CD4-positive, alpha-beta T cell treated with Interleukin-12 subunit alpha and Interleukin-12 subunit beta, for 1 hour (primary cell): ENCODE measurements at regions not wholly inside any gene's neighbourhood (a gene's known extent, or its start where the extent isn't known, plus 50 kb on each side); places are given as distances from the start of the nearest gene placed in this dataset.

Source experiments
- DNase-seq: peaks from one replicate; pipeline ENCODE4 v3.0.0-alpha.2; 2020

DNA sequence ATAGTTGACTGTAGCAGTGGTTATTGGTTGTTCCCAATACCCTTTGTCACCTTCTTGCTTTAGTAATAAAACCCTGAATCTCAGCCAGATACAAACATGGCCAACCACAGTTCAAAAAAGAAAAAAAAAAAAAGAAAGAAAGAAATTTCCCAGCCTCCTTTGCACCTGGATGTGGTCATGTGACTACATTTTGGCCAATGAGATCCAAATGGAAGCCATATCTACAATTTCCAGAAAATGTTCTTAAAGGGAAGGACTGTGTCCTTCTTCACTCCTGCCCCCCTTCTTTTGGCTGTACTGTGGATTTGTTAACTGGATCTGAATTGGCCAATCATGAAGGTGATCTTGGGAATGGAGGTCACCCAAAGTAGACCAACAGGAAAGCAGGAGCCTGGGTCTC is 141.9 kb downstream of the SOX9 start:
- no peak for DNase-seq

DNA sequence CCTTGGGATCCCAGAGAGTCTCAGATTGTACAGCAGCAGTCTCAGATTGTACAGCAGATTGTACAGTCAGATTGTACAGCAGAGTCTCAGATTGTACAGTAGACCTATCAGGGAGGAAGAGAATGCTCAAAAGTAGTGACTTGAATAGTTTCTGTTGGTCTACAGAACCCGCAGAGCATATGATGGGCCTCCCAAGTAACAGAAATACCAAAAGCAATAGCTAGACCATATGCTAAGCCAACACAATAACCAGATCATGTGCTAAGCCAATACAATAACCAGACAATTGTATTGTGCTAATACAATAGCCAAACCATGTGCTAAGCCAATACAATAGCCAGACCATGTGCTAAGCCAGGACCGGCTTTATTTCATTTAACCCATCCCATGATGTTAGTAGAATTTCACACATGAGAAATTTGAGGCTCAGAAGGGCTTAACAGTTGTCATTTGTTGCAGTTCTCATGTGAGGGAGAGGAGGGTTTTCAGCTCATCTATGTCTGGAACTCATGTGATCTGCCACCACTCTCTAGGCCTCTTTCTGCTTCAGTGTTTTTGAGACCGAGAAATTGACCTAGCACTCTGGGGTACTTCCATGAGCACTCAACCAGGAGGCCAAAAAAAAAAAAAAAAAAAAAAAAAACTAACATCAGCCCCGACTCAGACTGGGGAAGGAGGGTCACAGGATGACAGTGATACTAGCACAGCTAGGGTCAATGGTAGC is 144.0 kb downstream of the SOX9 start:
- no peak for DNase-seq

DNA sequence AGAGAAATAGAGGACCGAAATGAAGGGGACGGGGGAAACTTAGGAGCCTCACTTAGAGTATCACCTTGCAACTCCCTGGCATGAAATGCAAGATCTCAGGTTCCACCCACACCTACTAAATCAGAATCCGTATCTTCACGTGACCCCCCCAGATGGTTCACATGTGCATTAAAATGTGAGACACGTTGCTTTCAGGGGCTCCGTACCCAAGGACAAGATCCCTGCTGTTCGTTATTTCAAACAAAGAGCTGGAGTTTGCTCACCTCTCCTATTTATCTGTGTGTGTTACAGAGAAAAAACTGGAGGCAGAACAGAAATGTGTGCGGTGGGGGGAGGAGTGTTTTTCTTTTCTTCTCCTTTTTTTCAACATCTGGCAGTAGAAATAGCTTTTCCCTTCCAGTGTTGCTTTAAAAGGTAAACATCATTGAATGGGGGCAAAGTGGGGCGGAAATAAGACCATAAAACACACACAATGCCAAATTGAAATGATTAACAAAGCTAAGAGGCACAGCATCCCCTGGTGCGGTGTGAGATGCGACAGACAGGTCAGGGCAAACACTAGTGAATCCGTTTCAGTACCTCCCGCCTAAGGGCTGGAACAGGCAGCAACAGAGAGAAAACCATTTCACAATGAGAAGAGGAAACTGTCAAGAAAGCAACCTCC is 145.4 kb downstream of the SOX9 start:
- no peak for DNase-seq

DNA sequence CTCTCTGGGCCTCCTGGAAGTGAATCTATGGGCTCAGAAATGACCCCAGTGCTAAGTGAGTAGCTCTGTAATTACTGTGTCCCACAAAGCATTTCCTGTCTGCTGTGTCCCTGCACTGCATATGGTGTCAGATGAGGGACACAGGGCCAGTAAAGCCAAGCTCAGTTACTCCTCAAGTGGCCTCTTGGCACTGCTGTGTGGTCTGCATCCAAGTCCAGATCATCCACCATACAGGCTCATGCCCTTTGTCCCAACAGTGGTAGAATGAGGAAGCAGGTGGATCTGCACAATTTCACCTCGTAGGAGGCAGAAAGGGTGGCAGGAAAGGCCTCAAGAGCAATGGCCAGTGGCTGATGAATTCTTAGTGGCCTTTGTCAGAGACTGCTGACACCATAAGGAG is 146.8 kb downstream of the SOX9 start:
- DNase-seq = no peak

DNA sequence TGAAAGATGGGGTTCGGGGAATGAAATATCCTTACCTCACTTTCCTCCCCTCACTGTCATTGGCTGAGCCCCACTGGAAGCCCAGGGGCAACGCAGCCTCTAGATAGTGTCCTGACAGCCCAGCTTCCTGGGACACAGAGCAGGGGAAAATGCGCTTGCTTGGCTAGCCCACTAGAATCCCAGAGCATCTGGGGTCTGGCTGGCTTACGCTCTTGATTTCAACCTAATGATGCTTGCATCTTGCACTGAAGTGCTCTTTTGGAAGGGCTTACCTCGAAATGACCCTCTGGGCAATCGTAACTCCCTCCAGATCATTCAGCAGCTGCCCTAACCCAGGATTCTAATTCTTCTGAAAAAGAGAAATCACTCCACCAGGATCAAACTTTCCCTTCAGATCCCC is 147.6 kb downstream of the SOX9 start:
- DNase-seq = no peak

DNA sequence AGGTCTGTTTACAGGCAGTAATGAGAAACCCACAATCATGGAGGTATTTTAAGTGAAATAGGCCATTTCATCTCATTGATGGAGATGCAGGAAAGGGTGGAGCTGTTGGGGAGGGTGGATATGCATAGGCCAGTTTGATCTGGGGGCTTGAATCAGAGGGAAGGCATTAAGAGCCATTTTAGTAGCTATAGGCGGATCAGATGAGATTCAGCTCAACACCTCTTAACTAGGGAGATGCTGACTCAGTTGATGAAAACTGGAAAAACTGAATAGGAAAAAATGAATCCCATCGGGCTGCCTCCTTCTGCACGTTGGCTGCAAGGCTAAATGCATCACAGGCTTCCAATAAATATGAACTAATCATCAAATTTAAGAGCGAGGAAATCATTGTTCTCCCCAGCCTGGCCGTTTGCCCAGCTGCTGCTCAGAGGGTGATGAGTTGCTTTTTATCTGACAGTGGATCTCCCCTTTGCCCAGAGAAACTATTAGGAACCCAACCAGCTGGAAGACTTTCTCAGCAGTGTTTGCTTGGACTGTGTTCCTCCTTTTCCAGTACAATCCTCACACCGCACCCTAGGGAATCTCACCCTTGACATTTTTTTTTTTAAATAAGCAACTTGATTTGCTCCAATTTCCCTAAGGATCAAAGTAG is 149.6 kb downstream of the SOX9 start:
- DNase-seq = no peak

DNA sequence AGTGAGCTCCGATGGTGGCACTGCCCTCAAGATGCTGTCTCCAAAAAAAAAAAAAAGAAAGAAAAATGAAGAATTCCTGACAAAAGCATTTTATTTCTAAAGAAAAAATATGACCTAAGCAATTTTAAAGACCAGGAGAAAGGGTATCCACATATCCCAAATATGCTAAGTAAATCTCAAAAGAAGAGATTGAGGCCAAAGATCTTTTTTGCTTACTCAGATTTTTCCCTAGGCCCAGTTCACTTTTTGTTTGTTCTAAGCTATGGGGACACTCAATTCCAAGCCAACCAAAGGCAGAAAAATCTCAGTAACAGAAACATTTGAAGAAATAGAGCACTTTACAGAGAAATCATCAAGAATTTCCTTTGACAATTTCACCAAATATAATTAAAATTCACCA is 150.8 kb downstream of the SOX9 start:
- no peak for DNase-seq

DNA sequence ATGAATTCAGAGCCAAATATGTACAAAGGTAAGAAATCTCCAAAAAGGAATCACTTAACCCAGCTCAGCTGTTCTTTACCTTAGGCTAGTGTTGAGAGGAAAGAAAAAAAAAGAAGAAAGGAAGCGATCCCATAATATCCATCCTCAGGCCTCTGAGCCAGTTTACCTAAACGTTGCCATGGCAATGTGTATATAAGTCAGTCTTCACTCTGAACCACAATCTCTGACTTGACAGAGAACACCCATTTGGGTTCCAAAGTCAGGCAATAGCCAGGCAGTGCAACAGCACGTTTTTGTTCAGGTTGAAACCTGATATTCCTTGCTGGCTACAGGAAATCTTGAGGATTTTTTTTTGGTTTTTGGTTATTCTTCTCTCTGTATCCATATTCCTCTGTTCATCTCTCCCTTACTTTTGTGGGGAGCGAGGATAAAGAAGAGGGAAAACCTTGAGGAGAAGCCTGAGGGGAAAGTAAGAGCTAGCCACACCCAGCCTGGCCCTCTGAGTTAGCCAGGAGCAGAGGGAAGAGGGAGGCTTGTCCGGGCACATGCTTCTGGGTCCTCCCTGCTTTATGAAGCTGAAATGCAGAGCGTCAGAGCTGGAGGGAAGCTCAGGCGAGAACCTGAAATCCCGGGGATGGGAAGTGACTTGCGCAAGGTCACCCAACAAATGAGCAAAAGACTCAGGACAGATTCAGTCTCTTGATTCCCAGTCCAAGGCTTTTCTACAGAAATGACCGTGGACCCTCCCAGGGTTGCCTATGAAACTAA is 152.7 kb downstream of the SOX9 start:
- DNase-seq = no peak

DNA sequence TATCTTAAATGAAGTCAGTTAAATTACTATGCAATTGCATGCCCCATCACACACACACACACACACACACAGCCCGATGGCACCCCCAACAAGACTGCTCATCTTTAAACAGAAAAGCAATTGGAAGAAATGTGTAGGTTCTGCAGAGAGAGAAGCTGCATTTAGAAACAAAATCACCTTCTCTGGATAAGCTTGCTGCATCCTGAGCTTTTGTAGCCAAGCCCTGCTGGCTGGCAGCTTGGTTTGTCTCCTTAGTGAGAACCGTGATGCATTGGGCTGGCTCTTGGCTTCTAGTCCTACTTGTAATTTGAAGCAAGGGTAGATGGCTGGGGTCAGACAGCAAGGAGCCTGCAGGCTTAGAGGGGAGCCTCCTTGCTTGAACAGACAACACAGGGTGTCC is 153.8 kb downstream of the SOX9 start:
- DNase-seq = no peak

DNA sequence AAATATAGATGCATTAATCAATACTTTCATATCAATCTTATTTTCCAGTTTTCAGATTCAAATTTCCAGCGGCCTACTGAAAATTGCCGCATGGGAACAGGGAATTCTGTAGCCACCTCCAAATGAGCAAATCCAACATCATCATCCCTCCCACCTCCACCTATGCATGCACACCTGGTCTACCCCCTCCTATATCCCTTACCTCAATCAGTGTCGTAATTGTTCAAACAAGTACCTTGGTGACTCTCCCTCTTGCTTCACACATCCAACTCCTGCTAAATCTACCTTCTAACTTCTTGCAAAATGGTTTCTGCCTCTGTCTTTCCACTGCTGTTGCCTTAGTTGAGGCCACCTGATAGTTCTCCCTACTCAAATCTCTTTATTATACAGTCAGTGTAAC is 160.1 kb downstream of the SOX9 start:
- no peak for DNase-seq

DNA sequence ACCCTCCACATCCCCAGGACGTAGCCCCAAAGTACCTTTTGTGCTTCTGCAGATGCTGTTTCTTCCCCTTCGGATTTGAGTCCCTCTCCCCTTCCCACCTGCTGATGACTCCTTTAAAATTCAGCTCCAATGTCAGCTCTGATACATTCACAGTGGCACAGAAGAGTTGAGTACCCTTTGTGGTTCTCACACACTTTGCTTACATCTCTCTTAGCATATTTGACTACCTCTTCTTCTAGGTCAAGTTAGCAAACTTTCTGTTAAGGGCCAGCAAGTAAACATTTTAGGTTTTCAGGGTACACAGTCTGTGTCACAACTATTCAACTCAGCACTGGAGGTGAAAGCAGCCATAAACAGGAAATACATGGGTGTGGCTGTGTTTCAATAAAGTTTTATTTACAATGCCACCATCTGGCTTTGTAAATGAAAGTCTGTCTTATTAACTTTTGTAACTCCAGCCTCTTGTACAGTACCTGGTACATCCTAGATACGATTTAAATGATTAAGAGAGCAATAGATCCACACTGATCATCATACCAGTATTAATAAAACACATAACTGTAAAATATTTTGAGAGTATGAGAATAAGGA is 161.7 kb downstream of the SOX9 start:
- DNase-seq = no peak

DNA sequence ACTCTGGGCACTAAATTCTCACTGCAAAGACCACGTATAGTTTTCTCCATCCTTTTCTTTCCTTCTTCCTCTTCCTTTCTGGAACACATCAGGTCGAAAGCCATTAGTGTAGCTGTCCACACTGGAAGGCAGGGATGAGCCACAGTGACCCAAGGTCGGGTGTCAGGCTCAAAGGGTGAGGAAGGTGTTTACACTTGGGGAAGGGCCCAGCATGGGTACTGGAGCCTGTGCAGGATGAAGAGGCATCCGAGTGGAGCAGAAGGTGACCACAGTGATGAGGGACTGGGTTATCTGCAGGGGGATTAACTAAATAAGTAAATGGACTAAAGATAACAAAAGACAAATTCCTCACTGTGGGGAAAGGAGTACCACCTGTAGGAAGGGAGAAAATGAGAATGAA is 164.0 kb downstream of the SOX9 start:
- DNase-seq = no peak

DNA sequence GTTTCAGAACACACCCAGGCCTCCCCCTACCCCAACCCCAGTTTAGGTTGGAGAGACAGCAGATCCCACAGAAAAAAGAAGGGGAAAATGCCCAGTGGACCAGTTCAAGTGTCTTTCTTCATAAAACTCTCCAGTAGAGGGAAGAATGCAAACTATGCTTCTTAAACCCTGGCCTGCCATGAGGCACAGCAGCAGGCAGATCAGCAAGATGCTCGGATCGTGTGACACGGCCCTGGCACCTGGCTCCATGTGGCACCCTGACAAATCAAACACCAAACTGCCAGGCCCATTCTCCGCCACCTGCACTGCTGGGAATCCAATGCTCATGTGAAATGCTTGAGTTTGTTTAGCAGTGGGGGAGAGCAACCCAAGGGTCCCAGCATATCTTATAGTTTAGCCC is 166.8 kb downstream of the SOX9 start:
- no peak for DNase-seq

DNA sequence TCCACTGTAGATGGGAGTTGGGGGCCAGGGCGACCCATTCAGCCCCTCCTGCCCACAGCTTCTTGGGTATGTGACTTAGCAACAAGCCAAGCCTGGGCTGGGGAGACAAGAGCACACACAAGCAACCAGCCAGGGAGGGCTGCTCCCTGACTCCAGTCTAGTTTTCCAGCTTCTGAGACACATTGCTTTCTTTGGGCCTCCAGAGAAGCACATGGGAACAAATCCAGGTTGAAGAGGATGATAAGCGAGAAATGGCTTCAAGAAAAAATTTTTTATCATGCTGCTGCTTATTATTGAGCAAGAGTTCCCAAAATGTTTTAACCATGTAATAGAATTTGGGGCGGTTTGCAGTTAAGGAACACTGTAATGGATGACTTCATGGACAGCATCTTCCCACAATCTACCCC is 173.7 kb downstream of the SOX9 start:
- DNase-seq = no peak

DNA sequence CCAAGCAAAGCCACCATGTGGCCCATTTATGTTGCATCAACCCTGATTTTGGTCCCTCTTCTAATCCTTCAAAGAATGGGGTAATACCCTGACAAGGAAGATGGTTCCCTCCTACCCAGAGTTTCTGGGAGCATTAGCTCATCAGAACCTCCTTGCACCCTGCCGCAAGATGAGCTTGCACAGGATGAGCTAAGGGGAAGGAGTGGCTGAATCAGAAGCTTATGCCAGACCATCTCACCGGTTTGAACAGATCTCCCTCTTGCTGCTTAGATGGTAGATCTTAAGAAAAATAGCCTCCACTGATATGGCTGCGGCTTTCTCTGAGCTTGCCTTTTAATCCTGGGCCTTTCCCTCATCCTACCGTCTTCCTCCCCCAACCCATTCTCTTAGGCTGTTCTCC is 175.1 kb downstream of the SOX9 start:
- no peak for DNase-seq

DNA sequence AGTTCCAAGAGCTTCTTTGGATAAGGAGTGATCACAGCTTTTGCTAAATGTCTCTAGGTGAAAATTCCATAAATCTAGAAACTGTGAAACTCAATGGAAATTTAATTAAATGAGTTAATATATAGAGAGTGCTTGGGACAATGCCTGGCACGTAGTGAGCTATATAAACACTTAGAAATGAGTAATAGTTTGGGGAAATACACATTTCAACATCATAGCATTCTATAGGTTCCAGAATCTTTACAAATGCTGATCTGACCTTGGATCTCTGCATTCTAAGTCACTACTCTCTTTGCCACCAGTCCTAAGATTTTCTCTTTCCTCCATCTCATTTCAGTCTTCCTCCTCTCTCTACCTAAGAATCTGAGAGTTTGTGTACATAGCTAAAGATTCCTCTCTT is 175.6 kb downstream of the SOX9 start:
- DNase-seq = no peak

DNA sequence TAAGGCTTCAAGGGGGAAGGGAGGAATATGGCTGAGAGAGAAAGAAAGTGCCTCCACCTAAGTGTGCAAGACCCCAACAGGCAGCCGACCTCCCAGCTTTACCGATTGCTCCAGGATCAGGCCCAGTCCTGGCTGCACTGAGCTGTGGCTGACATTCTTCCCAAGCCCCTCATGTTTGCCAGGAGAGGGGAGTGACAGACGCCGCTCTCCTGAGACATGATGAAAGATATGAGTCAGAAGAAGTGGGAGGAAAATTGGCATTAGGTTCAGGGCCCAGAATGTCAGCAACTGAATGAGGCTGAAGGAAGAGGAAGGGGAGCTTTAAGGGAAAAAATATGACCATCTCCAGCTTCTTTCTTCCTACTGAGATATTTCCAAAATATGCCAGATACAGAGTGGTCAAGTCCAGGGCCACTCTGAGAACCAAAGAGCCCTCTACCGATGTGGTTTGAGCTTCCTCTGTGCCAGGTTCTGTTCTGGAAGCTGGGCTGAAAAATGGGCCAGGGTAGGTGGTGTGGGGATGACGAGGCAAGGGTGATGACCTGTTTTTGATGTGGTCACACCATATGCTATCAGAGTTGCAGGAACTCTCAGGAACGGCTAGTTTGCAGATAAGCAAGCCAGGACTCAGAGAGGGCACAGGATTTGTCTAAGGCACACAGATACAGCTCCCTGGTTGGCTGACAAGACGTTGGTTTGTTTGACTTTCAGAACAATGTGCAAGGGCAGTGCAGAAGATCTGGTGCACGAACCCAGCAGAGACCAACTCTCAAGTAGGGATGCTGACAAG is 176.7 kb downstream of the SOX9 start:
- no peak for DNase-seq

DNA sequence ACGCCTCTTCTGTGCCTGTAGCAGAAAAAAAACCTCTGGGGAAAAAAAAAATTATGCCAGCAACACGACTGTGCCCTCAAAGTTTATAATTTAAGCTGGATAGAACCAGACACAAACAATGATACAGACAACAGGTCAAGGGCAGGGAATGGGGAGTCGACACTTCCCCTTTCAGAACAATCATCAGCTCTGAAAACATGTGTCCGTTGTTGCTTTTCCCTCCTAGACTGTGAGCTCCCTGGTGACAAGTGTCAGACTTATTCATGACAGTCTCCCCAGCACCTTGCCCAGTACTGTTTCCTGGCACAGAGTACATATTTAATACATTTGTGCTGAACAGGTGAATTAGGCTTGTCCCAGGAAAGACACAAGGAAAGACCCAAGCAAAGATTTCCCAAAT is 178.3 kb downstream of the SOX9 start:
- no peak for DNase-seq

DNA sequence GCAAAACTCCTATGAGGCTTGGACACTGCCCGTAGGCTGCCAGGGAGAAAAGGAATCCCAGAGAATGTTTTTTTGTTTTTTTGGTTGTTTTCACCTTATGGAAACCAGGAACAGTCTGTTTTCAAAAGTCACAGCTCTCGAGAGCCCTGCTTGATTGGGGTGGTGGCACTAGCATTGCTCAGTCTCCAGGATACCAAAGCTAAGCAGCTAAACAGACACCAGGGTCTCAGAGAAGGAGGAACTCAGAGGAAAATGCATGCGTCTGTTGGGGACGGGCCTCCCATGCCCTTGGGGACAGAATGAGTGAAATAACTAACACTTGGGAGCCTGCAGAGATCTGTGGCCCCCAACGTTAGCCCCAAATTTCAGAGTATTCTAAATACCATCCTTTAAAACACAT is 178.8 kb downstream of the SOX9 start:
- DNase-seq = no peak

DNA sequence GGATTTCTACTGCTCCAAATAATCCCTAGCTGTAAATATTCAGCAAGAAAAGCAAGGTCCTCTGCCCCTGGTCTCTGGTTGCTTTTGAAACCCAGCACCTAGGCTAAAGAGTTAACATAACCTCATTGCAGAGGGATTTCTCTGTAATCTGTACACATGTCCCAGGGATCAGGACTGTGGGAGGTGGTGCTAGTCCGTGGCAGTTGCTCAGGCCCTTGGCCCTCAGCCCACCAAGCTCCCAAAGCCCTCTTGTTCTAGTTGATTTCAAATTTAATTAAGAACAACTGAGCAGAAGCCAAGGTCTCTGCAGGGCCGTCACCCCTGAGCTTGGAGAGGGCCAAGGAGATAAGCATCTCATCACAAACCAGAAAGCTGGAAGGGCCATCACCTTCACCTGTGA is 181.1 kb downstream of the SOX9 start:
- no peak for DNase-seq

DNA sequence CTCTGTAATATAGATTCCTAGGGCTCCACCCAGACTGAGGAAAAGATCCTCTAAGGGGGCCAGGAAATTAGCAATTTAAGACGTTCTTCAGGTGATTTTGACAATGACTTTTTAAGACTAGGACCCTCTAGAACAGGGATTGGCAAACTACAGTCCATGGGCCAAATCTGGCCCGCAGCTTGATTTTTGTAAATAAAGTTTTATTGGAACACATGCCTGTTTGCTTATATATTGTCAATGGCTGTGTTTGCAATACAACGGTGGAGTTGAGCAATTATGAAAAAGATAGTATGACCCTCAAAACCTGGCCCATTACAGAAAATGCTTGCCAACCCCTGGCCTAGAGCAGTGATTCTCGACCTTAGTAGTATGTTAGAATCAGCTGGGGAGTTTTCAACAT is 181.9 kb downstream of the SOX9 start:
- no peak for DNase-seq
